ENCODE measurements at regions not wholly inside any gene's neighbourhood (a gene's known extent, or its start where the extent isn't known, plus 50 kb on each side); places are given as distances from the start of the nearest gene placed in this dataset.

GRCh38 chr4:138085736-138086305, 156.3 kb downstream of the SLC7A11 start:
- DNase-seq (ENCODE audit: low spot score), result no peak

- no peak for DNase-seq (ENCODE audit: low spot score)
Measured at GRCh38 chr4:138078751-138079520, 163.2 kb downstream of the SLC7A11 start.

- DNase-seq (ENCODE audit: low spot score), result no peak
Measured at GRCh38 chr4:138078253-138078652, 163.9 kb downstream of the SLC7A11 start.

GRCh38 chr4:138076561-138076960, 165.6 kb downstream of the SLC7A11 start:
- DNase-seq (ENCODE audit: low spot score), result no peak

- no peak for DNase-seq (ENCODE audit: low spot score)
Measured at GRCh38 chr4:138070816-138071215, 171.3 kb downstream of the SLC7A11 start.

- no peak for DNase-seq (ENCODE audit: low spot score)
Measured at GRCh38 chr4:138063581-138063980, 178.6 kb downstream of the SLC7A11 start.

GRCh38 chr4:138062929-138063328, 179.2 kb downstream of the SLC7A11 start:
- no peak for DNase-seq (ENCODE audit: low spot score)

- DNase-seq (ENCODE audit: low spot score), result peak; percentile 14
Measured at GRCh38 chr4:138056541-138056940, 185.6 kb downstream of the SLC7A11 start.

GRCh38 chr4:138055890-138056289, 186.3 kb downstream of the SLC7A11 start:
- no peak for DNase-seq (ENCODE audit: low spot score)

- DNase-seq (ENCODE audit: low spot score), result peak; percentile 16
Measured at GRCh38 chr4:138053641-138054301, 188.4 kb downstream of the SLC7A11 start.

- no peak for DNase-seq (ENCODE audit: low spot score)
Measured at GRCh38 chr4:138052806-138053632, 189.1 kb downstream of the SLC7A11 start.

- no peak for DNase-seq (ENCODE audit: low spot score)
Measured at GRCh38 chr4:138051157-138051556, 191.0 kb downstream of the SLC7A11 start.

- no peak for DNase-seq (ENCODE audit: low spot score)
Measured at GRCh38 chr4:138050601-138051000, 191.5 kb downstream of the SLC7A11 start.

GRCh38 chr4:138049355-138049754, 192.8 kb downstream of the SLC7A11 start:
- peak; percentile 55 for DNase-seq (ENCODE audit: low spot score)

GRCh38 chr4:138047290-138047689, 194.9 kb downstream of the SLC7A11 start:
- DNase-seq (ENCODE audit: low spot score), result no peak

GRCh38 chr4:138045036-138045435, 197.1 kb downstream of the SLC7A11 start:
- DNase-seq (ENCODE audit: low spot score), result peak; percentile 49

GRCh38 chr4:138039010-138039409, 203.1 kb downstream of the SLC7A11 start:
- DNase-seq (ENCODE audit: low spot score), result no peak

- no peak for DNase-seq (ENCODE audit: low spot score)
Measured at GRCh38 chr4:138037696-138038095, 204.5 kb downstream of the SLC7A11 start.

GRCh38 chr4:138035781-138036258, 206.3 kb downstream of the SLC7A11 start:
- DNase-seq (ENCODE audit: low spot score), result peak; percentile 83

- no peak for DNase-seq (ENCODE audit: low spot score)
Measured at GRCh38 chr4:138034871-138035270, 207.3 kb downstream of the SLC7A11 start.

- no peak for DNase-seq (ENCODE audit: low spot score)
Measured at GRCh38 chr4:138032222-138032621, 209.9 kb downstream of the SLC7A11 start.

GRCh38 chr4:138030375-138030774, 211.8 kb downstream of the SLC7A11 start:
- no peak for DNase-seq (ENCODE audit: low spot score)

Measured in HT-29 (cell line).